GM21447 (cell line): ENCODE measurements at regions not wholly inside any gene's neighbourhood (a gene's known extent, or its start where the extent isn't known, plus 50 kb on each side); places are given as distances from the start of the nearest gene placed in this dataset.
"Not testable (repeated sequence)": the region's sequence is repeated elsewhere in the genome, so short reads cannot be mapped to it uniquely, and the experiment has no call there.

Source experiments
- ATAC-seq: cut with Tn5 transposase; IDR thresholded peaks from one replicate; pipeline ENCODE4 v1.9.1; 2021; ENCODE audit not compliant: unreplicated experiment

DNA sequence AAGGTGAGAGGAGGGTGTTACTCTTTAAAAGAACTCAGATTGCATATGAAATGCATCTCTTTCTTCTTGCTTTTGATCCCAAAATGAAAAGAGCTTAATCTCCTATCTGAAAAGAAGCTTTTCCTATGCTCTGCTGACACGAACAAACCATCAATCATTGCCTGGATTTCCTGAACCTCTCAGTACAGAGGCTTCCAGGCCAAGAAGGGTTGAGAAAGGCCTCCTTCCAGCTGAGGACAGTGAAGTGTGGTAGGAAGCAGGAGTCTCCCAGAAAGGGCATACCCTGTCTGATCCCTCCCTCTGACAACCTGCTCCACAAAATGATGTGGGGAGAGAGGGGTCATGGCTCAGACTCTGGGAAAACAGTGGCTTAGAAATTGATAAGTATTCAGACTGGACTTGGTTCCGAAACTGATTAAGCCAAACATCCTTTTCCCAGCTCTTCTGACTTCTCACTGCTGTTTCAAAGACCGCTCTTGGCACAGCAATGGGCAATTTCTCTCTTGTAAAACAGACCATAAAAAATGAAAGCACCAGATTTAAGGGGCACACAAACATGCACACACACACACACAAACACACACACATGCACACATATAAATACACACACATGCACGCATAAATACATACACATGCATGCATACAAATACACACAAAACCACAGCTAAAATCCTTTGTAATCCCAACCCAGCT lies 310.3 kb downstream of the SIPA1L2 start:
- ATAC-seq = no peak

DNA sequence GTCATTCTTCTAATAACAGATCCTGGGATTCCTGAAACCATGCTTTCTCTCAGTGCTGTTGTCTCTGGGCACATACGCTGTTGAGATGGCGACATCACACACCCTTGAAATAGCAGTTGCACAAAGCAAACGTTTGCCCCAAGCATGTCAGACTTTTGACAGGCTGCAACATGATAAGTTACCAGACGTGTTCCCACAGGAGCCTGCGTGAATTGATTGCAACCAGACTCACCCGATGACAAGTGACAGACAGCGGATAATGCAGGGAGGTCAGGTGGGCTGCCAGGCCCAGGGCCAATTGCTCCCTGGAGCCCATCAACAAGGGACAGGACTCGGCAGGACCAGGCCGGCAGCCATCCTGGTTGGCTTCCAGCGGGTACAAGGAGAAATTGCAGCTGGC lies 310.9 kb downstream of the SIPA1L2 start:
- no peak for ATAC-seq

DNA sequence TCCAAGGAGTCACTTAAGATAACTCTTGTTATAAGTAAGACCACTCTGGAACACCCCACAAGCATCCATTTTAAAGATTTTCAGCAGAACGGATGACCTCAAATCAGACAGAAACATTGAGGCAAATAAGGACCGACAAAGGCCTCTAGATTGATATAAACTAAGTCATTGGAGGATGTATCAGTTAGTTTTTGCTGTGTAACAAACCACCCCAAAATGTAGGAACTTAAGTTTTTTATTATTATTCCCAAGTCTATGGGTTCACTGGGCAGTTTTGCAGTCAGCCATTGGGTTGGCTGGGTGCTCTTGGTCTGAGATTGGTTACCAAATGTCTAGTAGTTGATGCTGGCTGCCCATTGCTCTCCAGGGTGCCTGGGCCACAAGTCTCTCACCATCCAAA lies 311.8 kb downstream of the SIPA1L2 start:
- ATAC-seq = no peak

DNA sequence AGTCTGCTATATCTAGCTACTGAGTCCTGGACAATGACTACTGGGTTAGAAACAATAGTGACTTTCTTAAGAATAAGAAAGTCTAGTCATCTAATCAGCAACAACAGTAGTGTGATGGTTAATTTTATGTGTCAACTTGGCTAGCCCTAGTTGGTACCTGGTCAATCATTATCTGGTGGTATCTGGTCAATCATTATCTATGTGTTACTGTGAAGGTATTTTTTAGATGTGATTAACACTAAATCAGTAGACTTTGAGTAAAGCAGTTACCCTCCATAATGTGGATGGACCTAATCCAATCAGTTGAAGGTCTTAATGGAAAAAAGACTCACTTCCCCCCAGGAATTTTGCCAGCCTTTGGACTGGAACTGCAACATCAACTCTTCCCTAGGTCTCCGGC lies 312.6 kb downstream of the SIPA1L2 start:
- no peak for ATAC-seq

DNA sequence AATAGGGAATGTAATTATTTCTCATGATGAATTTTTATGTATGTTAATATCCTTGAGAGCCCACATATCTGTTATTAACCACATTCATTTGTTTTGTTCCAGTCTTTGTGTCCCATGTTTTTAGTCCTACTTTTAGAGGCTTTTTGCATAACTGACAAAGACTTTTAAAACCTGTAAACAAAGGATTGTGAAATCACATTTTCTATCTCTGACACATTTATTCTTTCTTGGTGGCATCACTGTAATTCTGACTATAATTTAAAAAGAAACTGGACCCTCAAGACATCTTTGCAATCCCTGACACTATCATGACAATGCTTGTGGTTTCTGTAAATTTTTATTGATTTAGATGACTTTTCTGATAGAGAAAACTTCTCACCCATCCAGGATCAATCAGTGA lies 313.1 kb downstream of the SIPA1L2 start:
- ATAC-seq = no peak

- not testable (repeated sequence) for ATAC-seq
Observed at GRCh38 chr1:232313876-232314275, 316.1 kb downstream of the SIPA1L2 start.

DNA sequence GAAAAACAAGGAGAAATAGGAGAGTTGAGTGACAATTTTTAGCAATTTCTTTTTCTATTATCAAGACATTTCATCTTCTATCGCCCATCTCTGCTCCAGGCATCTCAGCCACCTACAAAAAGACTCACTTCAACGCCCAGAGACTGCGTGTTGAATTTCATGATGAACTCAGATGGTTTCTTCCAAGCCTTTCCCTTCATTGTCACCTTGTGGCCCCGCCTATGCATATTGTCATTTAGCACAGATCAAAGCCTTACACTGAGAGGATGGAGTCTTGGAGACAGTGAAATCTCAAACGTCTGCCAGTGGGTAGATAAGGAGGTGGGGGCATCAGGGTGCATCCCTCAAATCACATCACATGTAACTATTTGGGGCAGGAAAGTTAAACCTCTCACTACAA lies 319.4 kb downstream of the SIPA1L2 start:
- no peak for ATAC-seq

GRCh38 chr1:232308616-232309015 lies 321.3 kb downstream of the SIPA1L2 start:
- no peak for ATAC-seq

DNA sequence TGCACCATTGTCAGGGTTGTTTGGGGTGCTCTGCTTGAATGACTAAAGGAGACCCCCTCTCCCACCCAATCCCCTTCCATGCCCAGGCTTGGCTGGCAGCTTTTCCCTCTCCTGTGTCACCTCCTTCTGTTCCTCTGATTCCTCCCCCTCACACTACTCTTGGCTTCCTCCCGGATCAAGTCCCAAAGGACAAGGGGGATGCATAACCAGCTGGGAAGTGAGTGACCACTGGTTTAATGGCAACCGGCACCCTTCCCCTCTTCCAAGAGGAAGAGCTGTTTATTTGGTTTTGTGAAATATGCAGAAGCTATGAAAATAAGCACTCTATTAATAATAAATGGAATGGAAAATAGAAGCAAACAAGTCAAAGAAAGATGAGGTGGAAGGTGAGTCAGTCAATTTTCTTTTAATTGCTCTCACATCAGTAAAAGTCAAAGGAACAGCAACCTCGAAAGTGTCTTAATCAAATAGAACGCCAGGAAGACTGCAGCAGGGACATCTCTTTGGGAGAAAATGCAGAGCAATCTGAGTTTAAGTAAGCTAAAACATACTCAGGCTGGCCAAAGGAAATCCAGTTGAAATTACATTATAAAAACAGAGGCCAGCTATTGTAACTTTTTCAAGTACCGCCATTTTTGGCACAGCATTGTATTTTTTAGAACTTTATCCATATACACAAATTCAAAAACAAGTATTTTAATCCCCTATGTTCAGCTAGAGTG lies 322.5 kb downstream of the SIPA1L2 start:
- ATAC-seq = no peak

DNA sequence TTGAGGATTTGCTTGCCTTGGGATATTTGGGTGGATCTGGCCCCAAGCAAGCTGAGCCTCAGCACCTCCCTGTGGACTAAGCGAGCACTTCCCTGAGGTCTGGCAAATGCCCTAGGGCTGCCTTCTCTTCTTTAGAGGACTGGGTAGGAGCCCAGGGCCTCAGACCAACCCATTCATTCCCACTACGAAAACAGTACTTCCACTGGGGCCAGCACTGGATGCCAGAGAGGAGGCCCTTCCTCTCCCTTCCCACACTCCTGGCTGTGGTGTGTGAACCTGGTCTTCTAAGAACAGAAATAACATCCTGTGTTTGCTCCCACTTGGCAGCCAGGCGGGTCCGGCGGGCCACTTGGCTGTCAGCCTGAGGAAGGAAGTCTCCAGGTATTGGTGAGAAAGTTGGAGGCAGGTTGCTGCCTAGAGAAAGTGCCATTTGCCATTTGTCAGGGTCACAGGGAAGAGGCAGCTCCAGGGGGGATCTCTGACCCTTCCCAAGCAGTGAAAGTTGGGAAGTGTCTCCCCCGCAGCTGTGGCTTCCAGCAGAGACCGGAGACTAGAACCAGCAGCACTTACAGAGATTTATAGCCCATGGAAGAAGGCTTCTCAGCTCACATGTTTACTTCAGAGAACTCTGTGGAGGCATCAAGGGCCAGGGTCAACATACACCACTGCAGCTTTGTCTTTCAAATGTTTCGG lies 323.5 kb downstream of the SIPA1L2 start:
- no peak for ATAC-seq

DNA sequence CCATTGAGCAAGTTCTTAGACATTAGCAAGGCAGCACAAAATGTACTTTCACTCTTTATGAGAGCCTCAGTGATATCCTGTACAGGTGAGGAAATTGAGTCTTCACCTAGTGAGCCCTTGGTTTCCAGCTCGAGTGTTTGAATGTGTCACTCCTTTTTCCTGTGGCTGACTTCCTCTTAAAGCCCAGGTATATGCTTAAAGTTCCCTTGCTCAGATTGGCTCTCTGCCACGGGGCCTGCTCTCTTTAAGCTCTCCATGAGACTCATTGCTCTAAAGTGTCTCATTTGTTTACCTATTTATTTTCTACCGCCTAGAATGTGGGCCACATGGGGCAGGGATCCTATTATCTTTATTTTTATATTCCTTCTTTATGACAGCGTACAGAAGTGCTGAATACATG lies 324.9 kb downstream of the SIPA1L2 start:
- ATAC-seq = no peak

GRCh38 chr1:232303222-232303620 lies 326.7 kb downstream of the SIPA1L2 start:
- no peak for ATAC-seq

DNA sequence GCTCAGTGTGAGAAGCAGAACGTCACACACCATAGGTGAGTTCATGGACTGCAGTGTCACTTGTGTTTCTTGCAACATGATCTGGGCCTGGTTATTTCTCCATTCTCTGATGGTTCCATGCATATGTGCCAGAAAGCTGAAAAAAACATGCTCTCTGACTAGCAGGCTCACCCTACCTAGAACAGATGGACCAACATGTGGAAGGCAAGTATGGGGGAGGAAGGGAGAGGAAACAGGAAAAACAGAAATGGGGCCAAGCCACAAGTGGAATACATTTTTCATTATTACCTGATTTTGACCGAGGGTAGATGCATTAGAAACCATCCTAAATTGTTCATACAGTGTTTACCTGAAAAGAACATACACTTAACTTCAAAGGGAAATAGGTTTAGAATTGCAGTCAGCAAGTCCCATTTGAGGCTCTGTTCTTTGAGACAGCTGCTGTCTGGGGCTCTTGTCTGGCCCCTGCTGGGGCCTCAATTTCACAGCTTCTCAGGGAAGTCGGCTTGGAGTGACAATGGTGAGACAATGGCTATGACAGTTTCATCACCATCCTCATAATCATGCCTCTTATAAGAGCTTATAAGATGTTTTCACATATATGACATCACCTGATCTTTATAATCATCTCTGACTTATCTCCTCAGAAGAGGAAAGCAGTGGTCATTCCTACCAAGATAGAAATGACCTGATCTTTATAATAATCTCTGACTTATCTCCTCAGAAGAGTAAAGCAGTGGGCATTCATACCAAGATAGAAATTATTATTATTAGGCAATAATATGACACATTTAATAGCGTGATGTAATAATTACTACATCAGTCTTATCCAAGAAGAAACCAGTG lies 327.3 kb downstream of the SIPA1L2 start:
- ATAC-seq = no peak

- ATAC-seq = no peak
Observed at GRCh38 chr1:232301246-232301645, 328.7 kb downstream of the SIPA1L2 start.

DNA sequence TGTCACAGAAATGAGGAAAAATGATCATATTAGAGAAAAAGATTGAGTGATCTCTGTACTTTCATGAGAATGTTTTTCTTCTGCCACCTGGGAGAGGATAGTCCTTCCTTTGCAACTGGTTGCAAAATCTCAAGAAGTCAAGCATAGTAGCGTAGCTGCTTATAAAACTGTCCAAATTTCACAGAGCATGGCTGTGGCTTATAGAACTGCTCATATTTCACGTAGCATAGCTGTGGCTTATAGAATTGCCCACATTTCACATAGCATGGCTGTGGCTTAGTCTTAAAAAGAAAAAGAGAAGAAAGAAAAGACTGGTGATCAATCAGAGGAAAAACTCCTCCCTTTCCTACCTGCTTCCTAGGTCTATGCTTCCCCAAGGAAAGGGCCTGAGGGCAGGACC lies 329.5 kb downstream of the SIPA1L2 start:
- no peak for ATAC-seq

DNA sequence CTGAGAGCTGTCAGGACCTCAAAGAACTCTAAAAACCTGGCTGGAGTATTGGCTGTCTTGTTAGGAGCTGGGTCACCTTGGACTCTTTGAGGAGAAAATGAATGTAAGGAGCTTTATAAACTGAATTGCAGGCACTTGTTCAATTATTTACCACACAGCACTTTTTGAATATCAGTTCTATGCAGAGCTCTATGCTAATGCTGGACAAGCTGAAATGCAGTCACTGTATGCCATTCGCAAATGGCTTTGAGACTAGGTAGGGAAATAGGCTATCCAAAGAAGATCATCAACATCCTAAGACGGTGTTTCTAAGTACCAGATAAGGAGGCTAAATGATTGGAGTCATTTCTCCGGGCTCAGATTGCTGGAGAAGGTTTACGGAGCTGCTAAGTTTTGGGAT lies 333.5 kb downstream of the SIPA1L2 start:
- ATAC-seq = no peak

DNA sequence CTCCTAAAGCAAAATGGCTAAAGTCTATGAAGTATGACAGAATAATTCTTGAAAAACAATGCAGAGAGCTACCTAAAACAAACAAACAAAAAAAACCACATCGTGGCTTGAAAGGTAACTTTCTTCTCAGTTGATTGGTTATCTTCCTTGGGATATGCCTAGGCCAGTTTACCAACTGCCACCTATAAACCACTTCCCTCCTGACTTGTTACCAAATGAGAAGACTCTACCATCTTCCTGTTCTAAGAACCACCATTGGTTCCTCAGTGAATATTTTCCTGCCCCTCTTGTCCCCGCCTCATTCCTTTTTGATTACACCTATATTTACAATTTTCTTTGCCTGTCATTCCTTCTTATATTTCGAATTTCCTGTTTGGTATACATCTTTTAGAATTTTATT lies 336.6 kb downstream of the SIPA1L2 start:
- no peak for ATAC-seq

- ATAC-seq = no peak
Observed at GRCh38 chr1:232292818-232293217, 337.1 kb downstream of the SIPA1L2 start.

DNA sequence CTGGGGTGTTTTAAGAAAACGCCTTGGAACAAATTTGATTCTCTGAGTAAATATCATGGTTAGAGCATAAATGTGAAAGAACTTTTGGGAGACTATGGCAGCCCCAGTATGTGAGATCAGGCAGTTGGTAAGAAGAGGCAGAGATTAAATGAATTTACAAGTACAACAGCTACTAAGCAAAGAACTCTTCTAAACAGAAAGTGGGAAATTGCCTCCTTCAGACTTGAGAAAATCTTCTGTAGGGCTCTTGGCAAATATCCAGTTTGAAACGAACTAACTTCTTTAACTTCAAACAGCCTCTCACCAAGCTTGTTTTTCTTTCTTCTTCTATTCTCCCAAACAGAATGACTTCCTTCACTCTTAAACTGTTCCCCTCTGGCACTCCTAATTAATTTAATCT lies 337.7 kb downstream of the SIPA1L2 start:
- no peak for ATAC-seq

- ATAC-seq = no peak
Observed at GRCh38 chr1:232291681-232292080, 338.3 kb downstream of the SIPA1L2 start.

DNA sequence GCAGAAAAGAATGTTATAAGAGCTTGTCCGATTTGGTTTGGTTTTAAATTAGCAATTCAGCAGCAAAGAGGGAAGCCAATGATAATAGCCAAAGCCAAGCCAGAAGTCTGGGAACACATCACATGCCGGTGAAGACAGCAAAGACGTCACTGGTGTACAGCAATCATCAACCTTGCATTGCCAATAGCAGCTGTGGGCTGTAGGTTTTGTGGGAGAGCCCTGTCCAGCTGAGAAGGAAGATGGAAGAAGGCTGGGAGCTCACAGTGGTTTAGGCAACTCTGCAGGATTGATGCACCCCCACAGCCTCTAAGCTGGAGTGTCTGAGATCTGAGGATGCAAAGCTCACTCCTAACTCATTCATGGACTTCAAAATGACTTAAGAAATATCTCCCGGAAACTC lies 338.7 kb downstream of the SIPA1L2 start:
- no peak for ATAC-seq
